Activated CD4-positive, alpha-beta T cell treated with anti-CD3 and anti-CD28 coated beads, Interleukin-2, Interleukin-6, amounts not matched to agents 100 ng/mL and 50 ng/mL, durations not matched to agents 16 hours and 8 hours (primary cell): ENCODE measurements at regions not wholly inside any gene's neighbourhood (a gene's known extent, or its start where the extent isn't known, plus 50 kb on each side); places are given as distances from the start of the nearest gene placed in this dataset.

Experiments
- DNase-seq: peaks from one replicate; pipeline ENCODE4 v3.0.0-alpha.2; 2020

- no peak for DNase-seq
Observed at GRCh38 chr11:131192628-131193027, 177.8 kb upstream of the NTM start.

- no peak for DNase-seq
Observed at GRCh38 chr11:131193031-131193501, 177.3 kb upstream of the NTM start.

DNA sequence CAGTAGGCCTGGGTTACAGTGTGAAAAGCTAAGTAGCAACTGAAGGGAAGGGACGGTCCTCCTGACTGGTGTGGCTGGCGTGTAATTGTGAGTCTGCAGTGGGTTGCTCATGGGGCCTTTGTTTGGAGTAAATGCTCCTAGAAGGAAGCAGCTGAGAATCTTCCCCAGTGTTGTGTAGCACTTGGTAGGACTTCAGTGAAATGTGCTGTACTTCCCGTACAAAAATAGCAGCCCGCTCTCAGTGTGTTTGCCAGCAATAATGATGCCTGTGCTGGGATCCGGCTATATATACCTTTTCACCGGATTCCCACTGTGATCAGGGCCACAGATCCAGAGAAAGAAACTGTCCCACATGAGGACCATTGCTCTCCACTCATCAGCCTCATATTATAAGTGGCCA lies 175.7 kb upstream of the NTM start:
- DNase-seq = no peak

DNA sequence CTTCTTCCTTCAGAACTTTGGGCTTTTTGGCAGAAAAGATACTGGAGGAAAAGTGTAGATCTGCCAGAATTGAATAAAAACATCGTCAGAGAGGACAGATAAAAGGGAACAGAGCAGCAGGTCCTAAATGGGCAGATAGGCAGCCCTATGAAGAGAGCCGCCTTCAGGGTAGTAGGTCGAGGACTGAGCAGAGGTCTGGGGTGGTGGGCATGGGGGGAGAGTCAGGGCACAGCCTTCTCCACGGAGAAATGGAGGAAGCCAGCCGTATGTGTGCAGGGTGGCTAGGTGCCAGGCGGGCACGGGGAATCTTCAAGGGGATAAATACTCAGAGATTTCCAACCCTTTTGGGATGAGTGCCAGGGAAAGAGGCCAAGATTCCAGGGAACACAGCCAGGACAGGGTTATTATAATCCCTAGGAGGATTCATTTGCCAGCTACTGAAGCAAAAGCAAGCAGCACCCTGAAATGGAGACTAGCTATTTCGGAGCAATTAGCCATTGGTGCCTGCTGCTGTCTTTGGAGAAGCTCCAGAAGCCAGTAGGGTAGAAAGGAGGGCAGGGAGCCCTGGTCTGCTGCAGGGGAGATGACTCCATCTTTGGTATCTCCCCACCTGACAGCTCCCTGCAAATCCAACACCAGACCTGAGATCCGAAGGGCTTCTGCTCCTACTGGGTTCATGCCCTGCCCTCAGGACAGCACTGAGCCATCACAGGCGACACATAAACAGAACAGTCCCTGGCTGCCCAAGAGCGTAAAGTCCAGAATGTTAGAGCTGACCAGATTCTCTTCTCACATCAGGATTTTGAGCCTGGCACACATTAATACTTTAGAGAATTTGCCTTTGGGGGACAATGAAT lies 174.5 kb upstream of the NTM start:
- no peak for DNase-seq

GRCh38 chr11:131198161-131199014 lies 172.0 kb upstream of the NTM start:
- no peak for DNase-seq

DNA sequence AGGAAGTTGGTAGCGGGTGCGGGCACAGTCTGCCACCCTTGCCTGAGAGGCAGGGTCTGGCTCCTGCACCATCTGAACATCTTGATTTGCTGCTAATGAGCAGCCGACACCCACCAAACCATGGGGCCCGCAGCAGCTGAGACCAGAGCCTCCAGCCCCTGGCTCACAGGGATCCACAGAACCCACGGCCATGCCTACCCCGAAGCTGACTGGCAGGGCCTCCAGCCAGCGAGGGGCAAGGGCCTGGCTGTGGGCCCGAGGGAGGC lies 171.5 kb upstream of the NTM start:
- DNase-seq = no peak

- DNase-seq = no peak
Observed at GRCh38 chr11:131201674-131202073, 168.7 kb upstream of the NTM start.

DNA sequence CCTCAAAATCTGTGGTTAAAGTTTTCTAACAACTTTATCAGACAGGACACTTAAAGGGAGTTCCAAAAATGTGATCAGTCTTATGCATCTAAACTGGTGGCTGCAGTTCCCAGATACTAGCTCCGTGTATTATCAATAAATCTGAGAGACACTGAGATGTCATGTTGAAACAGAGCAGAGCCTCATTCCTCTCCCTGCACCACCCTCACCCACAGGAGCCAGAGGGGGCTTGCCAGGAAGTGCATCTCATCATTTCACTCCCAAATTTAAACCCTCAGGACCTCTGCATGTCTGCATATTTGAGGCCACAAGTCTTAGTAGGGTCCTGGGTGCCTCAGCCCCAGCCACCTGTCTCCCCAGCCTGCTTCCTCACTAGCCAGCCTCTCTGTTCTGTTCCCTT lies 167.4 kb upstream of the NTM start:
- DNase-seq = no peak

DNA sequence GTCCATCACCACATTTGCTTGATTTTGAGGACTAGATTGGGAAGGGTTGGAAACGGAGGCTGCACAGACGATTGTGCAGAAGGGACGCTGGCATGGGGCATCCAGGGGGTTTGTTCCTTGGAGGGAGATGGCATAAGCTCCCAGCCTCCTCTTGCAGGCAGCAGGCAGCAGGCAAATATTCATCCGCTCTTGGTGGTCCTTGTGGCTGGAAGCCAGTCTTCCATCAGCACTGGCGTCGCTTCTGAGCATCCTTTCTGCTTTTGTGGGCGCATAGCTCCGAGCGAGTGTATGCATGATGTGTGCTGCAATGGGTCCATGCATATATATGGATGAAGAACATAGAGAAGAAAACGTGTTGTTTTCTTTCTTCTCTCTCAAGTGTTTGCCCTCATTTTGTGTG lies 166.1 kb upstream of the NTM start:
- DNase-seq = no peak

GRCh38 chr11:131204765-131205380 lies 165.5 kb upstream of the NTM start:
- no peak for DNase-seq

DNA sequence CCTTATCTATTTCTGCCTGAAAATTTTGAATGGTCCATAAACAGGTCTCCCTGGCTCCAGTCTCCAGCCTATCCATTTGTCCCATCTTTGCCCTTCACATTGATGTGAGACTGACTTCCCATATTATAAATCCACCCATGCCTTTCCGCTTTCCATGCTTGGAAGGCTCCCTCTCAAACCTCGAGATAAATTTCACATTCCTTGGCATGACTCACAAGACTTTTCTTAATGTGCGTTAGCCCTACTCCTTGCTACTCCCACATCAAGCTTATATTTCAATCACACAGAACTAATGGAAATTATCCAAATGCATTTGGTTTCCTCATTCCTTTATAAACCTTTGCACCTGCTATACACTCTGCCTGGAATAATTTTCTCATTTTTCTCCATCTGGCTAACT lies 163.7 kb upstream of the NTM start:
- no peak for DNase-seq

DNA sequence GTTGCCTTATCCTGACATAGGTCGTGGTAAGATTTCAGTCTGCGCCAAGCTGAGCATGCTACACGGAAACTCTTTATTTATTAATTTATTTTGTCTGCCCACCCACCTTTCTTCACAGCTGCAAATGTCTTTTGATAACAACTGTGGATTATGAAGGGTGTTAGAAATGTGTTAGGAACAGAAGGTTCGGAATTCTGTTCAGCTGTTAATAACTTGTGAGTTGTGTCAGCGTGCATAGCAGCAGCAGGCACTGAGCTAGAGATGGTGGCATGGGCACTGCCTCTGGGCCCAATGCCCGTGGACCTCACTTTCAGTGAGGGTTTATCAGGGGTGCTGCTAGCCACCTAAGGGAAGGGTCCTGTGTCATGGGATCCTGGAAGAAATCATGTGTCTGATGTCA lies 162.5 kb upstream of the NTM start:
- no peak for DNase-seq

DNA sequence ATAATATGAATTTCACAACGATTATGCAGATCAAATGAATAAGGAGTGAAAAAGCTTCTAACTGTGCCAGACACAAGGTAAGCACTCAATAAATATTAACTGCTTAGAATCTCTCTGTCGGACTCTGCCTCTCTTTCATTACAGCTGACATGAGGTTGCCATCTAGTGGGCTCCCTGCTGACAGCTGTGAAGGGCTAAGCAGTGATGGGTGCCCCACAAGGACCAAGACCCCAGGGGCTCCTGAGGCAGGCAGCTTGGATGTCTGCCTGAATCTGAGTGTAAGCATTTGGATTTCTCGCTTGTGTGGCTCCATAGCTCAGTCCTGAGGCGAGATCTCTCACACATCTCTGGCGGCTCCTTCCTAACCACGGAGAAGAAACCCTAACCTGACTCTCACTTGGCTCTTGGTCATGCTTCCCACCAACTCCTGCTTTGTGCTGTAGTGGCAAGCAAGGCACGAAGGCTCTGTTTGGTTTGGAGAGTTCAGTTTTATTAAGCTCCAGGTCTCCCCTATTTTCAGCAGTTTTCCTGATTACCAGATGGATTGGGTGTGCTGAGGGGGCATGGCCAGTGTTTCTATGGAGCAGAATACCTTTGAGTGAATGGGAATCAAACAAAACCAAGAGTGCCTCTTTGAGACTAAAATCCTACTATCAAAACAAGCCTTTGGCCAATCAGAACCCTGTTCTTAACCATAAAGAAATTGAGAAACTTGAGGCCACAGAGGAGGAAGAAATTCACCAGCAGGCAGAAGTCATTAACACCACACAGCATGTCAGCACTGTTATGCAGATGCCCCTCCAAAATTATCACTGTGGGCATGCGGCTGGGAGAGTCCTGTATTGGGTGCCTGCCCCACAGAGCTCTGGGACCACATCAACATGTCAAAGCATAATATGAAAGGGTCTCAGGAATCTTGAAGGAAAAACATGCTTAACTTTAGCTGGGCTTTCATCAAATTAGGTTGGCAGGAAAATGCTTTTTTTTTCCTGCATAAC lies 152.8 kb upstream of the NTM start:
- DNase-seq = no peak

DNA sequence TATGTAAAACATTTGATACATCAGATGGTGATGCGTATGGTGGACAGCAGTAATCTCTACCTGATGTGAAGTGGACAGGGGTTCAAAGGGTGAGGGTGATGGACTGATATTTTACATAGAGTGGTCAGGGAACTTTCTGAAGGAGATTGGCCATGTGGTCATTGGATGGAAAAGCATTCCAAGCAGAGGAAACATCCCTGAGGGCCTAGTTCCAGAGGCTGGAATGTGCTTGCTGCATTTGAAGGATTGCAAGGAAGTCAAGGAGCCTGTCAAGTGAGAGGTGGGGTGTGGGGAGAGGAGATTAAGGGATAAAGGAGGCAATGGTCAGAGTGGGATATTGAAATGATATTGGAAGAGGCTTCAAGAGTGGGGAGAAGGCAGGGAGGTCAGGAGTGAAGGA lies 151.9 kb upstream of the NTM start:
- no peak for DNase-seq

DNA sequence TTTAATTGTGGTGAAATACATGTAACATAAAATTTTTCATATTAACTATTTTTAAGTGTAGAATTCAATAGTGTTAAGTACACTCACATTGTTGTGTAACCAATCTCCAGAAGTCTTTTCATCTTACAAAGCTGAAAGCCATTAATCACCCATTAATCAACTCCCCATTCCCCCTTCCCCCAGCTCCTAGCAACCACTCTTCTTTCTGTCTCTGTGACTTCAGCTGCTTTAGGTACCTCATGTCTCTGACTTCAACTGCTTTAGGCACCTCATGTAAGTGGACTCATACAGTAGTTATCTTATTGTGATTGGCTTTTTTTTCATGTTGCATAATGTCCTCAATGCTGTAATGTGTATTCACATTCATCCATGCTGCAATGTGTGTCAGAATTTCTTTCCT lies 150.8 kb upstream of the NTM start:
- no peak for DNase-seq

DNA sequence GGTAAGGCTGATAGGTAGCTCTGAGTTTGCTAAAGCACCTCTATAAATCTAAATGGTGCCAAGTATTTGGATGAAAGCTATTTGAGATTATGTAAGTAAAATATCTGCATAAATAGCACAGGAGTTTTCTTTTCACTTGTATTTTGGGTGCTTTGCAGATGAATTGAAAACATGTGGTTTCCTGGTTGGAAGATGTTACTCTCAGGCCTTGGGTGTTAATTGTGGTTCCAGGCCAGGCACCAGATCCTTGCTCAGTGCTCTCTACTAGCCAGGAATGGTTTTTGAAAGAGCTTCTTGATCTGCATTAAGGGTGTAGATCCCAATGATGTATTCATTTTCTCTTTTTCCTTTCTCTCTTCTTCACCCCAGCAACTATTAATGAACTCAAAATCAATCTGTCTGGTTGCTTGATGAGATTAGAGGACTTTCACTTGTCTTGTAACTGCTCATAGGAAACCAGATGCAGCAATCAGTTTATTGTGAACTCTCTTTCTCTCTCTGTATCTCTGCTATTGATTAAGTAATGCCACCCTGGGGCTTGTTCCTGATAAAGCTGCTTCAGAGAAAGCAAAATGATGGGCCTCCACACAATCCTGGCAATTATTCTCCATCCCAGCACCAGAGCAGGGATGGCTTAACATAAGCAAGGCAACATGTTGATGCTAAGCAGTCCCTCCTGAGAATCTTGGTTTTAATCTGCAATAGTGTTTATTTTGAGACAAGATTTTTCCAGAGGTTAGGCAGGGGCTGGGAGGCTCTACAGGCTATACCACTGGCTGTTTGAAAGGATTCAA lies 147.0 kb upstream of the NTM start:
- DNase-seq = no peak

- DNase-seq = no peak
Observed at GRCh38 chr11:131228378-131228777, 142.0 kb upstream of the NTM start.

- DNase-seq = no peak
Observed at GRCh38 chr11:131229221-131229620, 141.2 kb upstream of the NTM start.

GRCh38 chr11:131231317-131231940 lies 139.0 kb upstream of the NTM start:
- DNase-seq = no peak

DNA sequence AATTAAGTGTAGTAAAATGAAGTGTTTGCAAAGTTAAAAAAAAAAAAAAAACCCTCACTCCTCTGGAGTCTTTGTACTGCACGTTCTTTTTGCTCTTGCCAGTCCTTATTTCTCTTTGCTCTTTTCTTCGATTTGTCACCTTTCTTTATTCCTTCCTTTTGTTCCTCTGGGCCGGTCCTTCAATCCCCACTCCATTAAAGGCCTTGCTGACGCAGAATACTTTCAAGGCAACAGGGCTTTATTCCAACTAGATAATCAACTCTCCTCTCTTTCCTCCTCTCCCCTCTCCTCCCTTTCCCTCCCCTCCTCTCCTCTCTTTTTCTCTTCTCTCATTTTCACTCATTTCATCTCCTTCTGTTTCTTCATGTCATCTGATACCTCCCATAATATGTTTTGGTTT lies 138.2 kb upstream of the NTM start:
- DNase-seq = no peak

GRCh38 chr11:131234221-131234620 lies 136.2 kb upstream of the NTM start:
- no peak for DNase-seq
